Right lobe of liver (tissue), 6 donors: ENCODE measurements at regions not wholly inside any gene's neighbourhood (a gene's known extent, or its start where the extent isn't known, plus 50 kb on each side); places are given as distances from the start of the nearest gene placed in this dataset.

Experiments
- ATAC-seq, 4 donors: fragments of 200-7000 bp; cut with Tn5 transposase; one replicate each; pipeline ENCODE4 v1.9.1; 2020; ENCODE audit warnings: mild to moderate bottlenecking in 4 of 4, moderate library complexity in 4 of 4
- DNase-seq, 3 donors: peaks; one replicate each; pipeline ENCODE4 v3.0.0-alpha.2; 2020
- H3K27ac ChIP-seq, 3 donors: fragments of 200-600 bp; one replicate each; pipeline ENCODE4 v1.8.0; 2022
- H3K27me3 ChIP-seq, 2 donors: fragments of 200-600 bp; one replicate each; pipeline ENCODE4 v1.8.0; 2022
- H3K36me3 ChIP-seq, 4 donors: fragments of 200-600 bp; sonication (generic) in 1 of 4; one replicate each; pipeline versions ENCODE4 v1.5.1 to v1.8.0; 2017 to 2022; ENCODE audit warnings: control low read depth in 1 of 4
- H3K4me1 ChIP-seq, 4 donors: fragments of 200-600 bp; sonication (generic) in 1 of 4; one replicate each; pipeline versions ENCODE4 v1.5.1 to v1.8.0; 2017 to 2022; ENCODE audit warnings: control low read depth in 1 of 4
- H3K4me3 ChIP-seq, 3 donors: fragments of 200-600 bp; one replicate each; pipeline ENCODE4 v1.8.0; 2022
- H3K9me3 ChIP-seq, 4 donors: fragments of 200-600 bp; sonication (generic) in 1 of 4; one replicate each; pipeline versions ENCODE4 v1.5.1 to v1.8.0; 2017 to 2022; ENCODE audit warnings: control low read depth in 1 of 4
- POLR2A ChIP-seq: fragments of 450-650 bp; IDR thresholded peaks from one replicate; pipeline ENCODE4 v1.6.1; 2017; ENCODE audit warnings: antibody characterized with exemption, mild to moderate bottlenecking
- WGBS: methylation state at CpG from one replicate; pipeline ENCODE4 v1.1.6; 2018; ENCODE audit warnings: low coverage, low lambda C conversion rate; ENCODE audit not compliant: insufficient coverage; ENCODE audit errors: missing lambda C conversion rate; 5-methylcytosine and 5-hydroxymethylcytosine counted together
- intact Hi-C, 2 donors: fragments of 100-400 bp; cut with DNase I; formaldehyde crosslinking; loops; one replicate each; pipeline versions ENCODE4 v1.11.2 to v1.14.1; 2022
- TF ChIP-seq, protein P1 (sequence below), 4 donors: fragments of 200-600 bp in 3 of 4; fragments of 450-650 bp in 1 of 4; IDR thresholded peaks; one replicate each; pipeline versions ENCODE4 v1.5.1 to v1.8.0; 2016 to 2022; ENCODE audit warnings: antibody characterized with exemption in 4 of 4, mild to moderate bottlenecking in 2 of 4
- donor health status: DM: no; HTN: yes; CAD: no.
- donor health status: DM: no; HTN: no; CAD: no.
- donor health status: DM: no; HTN: no; CAD: no.
- donor health status: DM: no; HTN: yes; CAD: no.
- donor health status: DM: no; HTN: yes; CAD: no.

DNA sequence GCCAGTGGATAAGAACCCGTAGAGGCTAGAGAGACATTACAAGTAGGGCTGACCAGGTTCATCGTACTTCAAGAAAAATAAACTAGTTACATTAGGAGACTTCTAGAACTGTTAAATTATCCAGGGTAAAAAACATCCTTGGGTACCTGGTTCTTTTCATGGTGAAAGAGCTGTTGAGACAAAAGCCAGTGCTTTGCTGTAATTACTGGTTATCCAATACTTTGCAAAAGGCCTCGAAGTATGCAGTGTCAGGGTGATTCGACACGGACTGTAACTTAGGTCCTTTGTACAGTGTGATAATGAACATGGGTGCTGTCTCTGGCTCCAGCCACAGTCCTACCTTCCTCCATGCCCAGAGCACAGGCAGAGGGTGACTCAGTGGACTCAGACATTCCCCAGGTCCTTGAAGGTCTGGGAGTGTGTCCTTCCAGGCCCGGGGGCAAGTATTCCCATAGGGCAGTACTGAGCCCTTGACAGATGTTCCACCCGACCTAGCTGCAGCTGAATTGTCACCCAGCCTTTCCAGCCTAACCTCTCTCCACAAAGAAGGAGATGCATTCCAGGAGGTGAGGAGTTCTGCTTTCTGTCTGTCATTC lies 123.6 kb upstream of the TMEM72 start:
- Histone ChIP-seq H3K36me3 (no peaks in the 10 kb centered on the region), H3K9me3 (no peaks in the 10 kb centered on the region), H3K27ac (no peak overlapping the region), H3K27me3 (no peaks in the 10 kb centered on the region), H3K4me1 (no peaks in the 10 kb centered on the region), H3K4me3 (no peak overlapping the region)
- TF ChIP-seq, protein P1, sequence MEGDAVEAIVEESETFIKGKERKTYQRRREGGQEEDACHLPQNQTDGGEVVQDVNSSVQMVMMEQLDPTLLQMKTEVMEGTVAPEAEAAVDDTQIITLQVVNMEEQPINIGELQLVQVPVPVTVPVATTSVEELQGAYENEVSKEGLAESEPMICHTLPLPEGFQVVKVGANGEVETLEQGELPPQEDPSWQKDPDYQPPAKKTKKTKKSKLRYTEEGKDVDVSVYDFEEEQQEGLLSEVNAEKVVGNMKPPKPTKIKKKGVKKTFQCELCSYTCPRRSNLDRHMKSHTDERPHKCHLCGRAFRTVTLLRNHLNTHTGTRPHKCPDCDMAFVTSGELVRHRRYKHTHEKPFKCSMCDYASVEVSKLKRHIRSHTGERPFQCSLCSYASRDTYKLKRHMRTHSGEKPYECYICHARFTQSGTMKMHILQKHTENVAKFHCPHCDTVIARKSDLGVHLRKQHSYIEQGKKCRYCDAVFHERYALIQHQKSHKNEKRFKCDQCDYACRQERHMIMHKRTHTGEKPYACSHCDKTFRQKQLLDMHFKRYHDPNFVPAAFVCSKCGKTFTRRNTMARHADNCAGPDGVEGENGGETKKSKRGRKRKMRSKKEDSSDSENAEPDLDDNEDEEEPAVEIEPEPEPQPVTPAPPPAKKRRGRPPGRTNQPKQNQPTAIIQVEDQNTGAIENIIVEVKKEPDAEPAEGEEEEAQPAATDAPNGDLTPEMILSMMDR (IDR thresholded peaks at IDR 0.05) = no peak
- TF ChIP-seq POLR2A = no peak
- ATAC-seq (no peak), DNase-seq (no peak)
- intact Hi-C loops = no loop called here
- WGBS = 86% methylated on average over 3 of the region's 7 CpGs

DNA sequence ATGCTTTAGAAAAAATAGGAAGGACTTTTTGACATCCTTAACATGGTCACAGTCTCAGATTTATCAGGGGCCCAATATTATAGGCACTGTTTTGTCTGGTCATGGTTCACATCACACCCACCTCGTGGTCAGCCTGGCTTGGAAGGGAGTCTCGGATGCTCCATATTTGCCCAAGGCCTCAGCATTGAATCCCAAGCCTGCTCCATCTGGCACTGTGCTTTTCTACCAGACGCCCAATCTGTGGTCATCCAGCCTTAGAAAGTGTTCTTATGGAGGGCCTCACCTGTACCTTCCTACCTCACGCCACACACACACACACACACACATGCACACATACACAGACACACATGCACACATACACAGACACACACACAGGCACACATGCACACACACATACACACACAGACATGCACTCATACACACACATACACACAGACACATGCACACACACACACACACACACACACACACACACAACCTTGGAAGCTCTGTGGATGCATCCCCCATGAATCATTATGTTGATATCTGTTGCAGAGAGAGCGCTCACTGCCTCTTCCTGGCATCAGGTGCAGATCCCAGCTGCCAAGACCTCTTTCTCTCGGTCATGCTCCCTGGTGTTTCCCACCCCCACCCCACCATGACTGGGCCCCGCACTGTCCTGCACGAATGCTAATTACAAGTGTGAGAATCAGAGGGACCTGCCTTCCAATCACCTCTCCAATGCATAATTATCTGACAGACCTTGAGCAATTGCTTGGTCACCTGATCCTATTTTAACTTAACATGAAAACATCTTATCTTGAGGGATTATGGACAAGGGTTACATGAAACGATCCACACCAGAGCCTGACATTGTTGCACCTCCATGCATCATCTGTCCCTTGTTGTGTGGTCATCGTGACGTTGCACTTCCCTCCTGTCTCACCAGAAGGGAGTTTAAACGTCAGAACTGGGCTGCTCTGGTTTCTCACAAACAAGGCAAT lies 122.7 kb upstream of the TMEM72 start:
- ATAC-seq = no peak
- no peak for DNase-seq
- H3K27me3 ChIP-seq = no peaks in the 10 kb centered on the region
- no peak overlapping the region for H3K4me3 ChIP-seq
- intact Hi-C loops = no loop called here
- 70% methylated on average over 11 of the region's 12 CpGs for WGBS
- H3K36me3 ChIP-seq = no peaks in the 10 kb centered on the region
- no peak overlapping the region for H3K27ac ChIP-seq
- no peaks in the 10 kb centered on the region for H3K9me3 ChIP-seq
- H3K4me1 ChIP-seq = no peaks in the 10 kb centered on the region
- TF ChIP-seq, protein P1 (IDR thresholded peaks at IDR 0.05) = no peak
- no peak for TF ChIP-seq POLR2A

DNA sequence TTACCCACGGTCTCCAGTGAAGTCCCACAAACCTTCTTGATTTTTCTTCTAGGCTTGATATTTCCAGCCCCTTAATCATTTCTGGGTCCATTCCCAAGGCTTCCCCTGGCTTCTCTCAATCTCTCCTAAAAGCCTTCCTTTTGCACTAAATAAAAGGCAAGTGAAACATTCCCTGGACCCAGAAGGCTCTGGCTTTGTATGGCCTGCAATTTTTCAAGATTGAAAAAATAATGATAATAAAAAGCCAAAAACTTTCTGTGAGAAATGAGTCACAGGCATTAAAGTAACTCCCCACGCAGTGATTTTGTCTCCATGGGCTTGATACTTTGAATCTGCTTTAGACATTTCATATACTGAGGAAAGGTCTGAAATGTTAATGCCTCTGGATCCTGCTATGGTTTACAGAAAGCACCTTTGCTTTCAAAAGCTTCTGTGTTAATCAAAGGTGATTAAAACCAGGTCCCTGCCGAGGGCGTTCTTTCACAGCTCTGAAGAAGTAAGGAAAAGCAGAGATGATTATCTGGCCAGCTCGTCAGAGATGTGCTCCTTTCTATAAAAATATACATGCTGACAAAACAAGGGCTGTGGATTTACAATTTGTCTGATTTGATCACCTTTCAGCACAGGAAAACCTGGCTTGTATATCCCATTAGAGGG lies 118.9 kb upstream of the TMEM72 start:
- H3K9me3 ChIP-seq = no peaks in the 10 kb centered on the region
- no peak for TF ChIP-seq POLR2A
- TF ChIP-seq, protein P1 (IDR thresholded peaks at IDR 0.05) = no peak
- intact Hi-C loops = no loop called here
- ATAC-seq = no peak
- H3K27ac ChIP-seq = no peak overlapping the region
- no peak overlapping the region for H3K4me3 ChIP-seq
- no peaks in the 10 kb centered on the region for H3K36me3 ChIP-seq
- DNase-seq = no peak
- H3K4me1 ChIP-seq = no peaks in the 10 kb centered on the region
- no peaks in the 10 kb centered on the region for H3K27me3 ChIP-seq
- WGBS = 50% methylated on average over 5 of the region's 5 CpGs

DNA sequence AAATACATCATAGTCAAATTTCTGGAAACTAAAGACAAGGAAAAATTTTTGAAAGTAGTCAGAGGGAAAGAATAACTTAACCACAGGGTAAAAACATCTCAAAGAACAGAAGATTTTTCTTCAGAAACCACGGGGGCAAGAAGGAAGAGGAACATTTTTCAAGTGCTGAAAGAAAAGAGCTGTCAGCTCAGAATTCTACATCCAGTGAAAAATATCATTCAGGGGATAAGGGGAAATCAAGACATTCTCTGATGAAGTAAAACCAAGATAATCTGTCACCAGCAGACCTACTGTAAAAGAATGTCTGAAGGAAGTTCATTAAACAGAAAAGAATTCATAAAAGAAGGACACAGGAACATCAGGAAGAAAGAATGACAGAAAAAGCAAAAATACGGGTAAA lies 111.2 kb upstream of the TMEM72 start:
- DNase-seq (no peak), ATAC-seq (no peak)
- H3K9me3 ChIP-seq = no peaks in the 10 kb centered on the region
- intact Hi-C loops = no loop called here
- no peaks in the 10 kb centered on the region for H3K27me3 ChIP-seq
- H3K4me1 ChIP-seq = peaks cover 0 to 6% (median 0%) of the 10 kb centered on the region in 4 donors
- no peak for TF ChIP-seq POLR2A
- TF ChIP-seq, protein P1 (IDR thresholded peaks at IDR 0.05) = no peak
- H3K4me3 ChIP-seq = no peak overlapping the region
- H3K36me3 ChIP-seq = no peaks in the 10 kb centered on the region
- WGBS = 35% methylated on average over 2 of the region's 2 CpGs
- H3K27ac ChIP-seq = no peak overlapping the region
